Activated CD4-positive, alpha-beta T cell treated with anti-CD3 and anti-CD28 coated beads for 36 hours (primary cell): ENCODE measurements at regions not wholly inside any gene's neighbourhood (a gene's known extent, or its start where the extent isn't known, plus 50 kb on each side); places are given as distances from the start of the nearest gene placed in this dataset.

Experiments
- ATAC-seq: fragments of 200-7000 bp; cut with Tn5 transposase; one replicate; pipeline ENCODE4 v1.10.0; 2021; ENCODE audit warnings: mild to moderate bottlenecking, moderate library complexity
- CTCF ChIA-PET: fragments of 350-600 bp; sonication (Branson Sonifier 250); formaldehyde crosslinking; loops from one replicate; lab custom pipeline; 2021; ENCODE audit warnings: antibody characterized with exemption; lab: Charles Lee
- POLR2A ChIA-PET: fragments of 350-600 bp; sonication (Branson Sonifier 250); formaldehyde crosslinking; loops from one replicate; lab custom pipeline; 2021; ENCODE audit warnings: antibody characterized with exemption, inconsistent platforms; lab: Charles Lee
- DNase-seq: peaks from one replicate; pipeline ENCODE4 v3.0.0-alpha.2; 2020
- H3K27ac Mint-ChIP-seq: one replicate; pipeline ENCODE4 v1.8.0; 2021; ENCODE audit warnings: mixed read lengths
- H3K27me3 Mint-ChIP-seq: one replicate; pipeline ENCODE4 v1.8.0; 2021; ENCODE audit warnings: mixed read lengths
- H3K36me3 Mint-ChIP-seq: one replicate; pipeline ENCODE4 v1.8.0; 2021; ENCODE audit warnings: low read depth, mixed read lengths
- H3K4me1 Mint-ChIP-seq: one replicate; pipeline ENCODE4 v1.8.0; 2021; ENCODE audit warnings: mixed read lengths
- H3K4me3 Mint-ChIP-seq: one replicate; pipeline ENCODE4 v1.8.0; 2021; ENCODE audit warnings: mild to moderate bottlenecking, moderate library complexity, mixed read lengths
- H3K9me3 Mint-ChIP-seq: one replicate; pipeline ENCODE4 v1.8.0; 2021; ENCODE audit warnings: low read depth, mixed read lengths
- intact Hi-C, 2 experiments: fragments of 100-400 bp; cut with DNase I in 1 of 2; cut with micrococcal nuclease in 1 of 2; formaldehyde crosslinking; loops; one replicate each; pipeline versions ENCODE4 v1.14.2 to v1.15.1; 2022 to 2024; cut with DNase I, micrococcal nuclease

DNA sequence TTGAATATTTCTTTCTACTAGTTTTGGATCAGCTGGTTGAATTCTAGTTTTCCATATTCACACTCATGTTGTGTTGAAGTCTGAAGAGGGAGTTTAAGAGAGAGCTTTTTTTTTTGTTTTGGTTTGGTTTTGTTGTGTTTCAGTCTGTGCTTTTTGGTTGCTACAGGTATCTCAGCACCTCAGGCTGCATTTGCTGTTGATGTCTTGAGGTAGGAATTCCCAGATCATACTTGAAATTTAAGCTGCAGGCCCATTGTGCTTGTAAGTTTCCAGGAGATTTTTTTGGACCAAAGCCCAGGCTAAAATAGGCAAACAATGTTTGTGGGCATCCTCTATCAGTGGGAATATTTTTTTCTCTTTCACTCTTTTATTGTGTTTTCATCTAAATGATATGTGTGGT lies 190.2 kb upstream of the AGA start:
- intact Hi-C loops: no loop called here
- CTCF ChIA-PET: no interaction called here
- ATAC-seq: no peak
- peaks cover 2% of the 10 kb centered on the region for H3K27me3 Mint-ChIP-seq
- no peaks in the 10 kb centered on the region for H3K4me1 Mint-ChIP-seq
- no peak overlapping the region for H3K4me3 Mint-ChIP-seq
- H3K27ac Mint-ChIP-seq: no peak overlapping the region
- no peaks in the 10 kb centered on the region for H3K36me3 Mint-ChIP-seq
- no peaks in the 10 kb centered on the region for H3K9me3 Mint-ChIP-seq
- DNase-seq: no peak
- POLR2A ChIA-PET: no interaction called here

- no peak overlapping the region for H3K27ac Mint-ChIP-seq
- ATAC-seq (no peak), DNase-seq (no peak)
- intact Hi-C loops: no loop called here
- no peak overlapping the region for H3K4me3 Mint-ChIP-seq
- ChIA-PET POLR2A (no interaction called here), CTCF (no interaction called here)
- peaks cover 2% of the 10 kb centered on the region for H3K27me3 Mint-ChIP-seq
- no peaks in the 10 kb centered on the region for H3K4me1 Mint-ChIP-seq
- no peaks in the 10 kb centered on the region for H3K9me3 Mint-ChIP-seq
- no peaks in the 10 kb centered on the region for H3K36me3 Mint-ChIP-seq
These were observed 196.6 kb upstream of the AGA start for GRCh38 chr4:177638871-177639270.

DNA sequence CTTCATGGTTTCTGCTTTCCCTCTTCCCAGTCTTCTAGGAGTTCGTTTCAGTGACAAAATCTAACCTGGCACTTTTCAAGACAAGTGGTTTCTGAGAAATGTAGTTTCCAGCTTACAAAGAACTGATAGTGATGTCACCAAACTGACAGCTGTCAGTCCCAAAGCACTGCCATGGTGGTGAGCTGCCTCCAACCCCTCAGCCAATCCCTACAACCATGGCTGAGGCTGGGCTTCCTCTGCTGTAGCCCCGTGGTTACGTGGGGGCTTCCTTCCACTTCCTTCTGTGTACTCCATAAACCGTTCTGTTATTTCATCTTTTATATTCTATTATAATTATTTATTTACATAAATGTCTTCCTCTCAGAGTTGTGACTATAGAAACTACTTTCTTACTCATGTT lies 198.6 kb upstream of the AGA start:
- POLR2A ChIA-PET: no interaction called here
- no peak for ATAC-seq
- no peaks in the 10 kb centered on the region for H3K36me3 Mint-ChIP-seq

DNA sequence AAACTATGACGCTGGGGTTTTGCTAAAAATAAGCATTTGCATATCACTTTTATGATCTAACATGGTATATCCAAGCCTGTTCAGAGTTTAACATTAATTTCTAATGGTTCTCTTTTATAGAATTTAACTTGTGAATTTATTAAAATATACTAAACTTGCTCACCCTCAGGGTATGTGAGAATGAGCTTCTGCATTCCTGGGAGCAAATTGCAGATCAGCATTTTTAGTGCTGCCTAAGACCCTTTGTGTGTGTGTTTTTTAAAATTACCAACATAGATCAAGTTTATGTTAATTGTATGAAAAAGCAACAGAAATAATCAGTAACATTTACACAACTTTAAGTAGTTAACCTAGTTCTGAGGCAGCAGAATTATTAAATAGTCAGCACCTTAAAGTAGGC lies 218.0 kb upstream of the AGA start:
- H3K4me3 Mint-ChIP-seq: no peak overlapping the region
- POLR2A ChIA-PET: no interaction called here
- DNase-seq: no peak
- no peak for ATAC-seq
- peaks cover 2% of the 10 kb centered on the region for H3K27me3 Mint-ChIP-seq
- H3K27ac Mint-ChIP-seq: no peak overlapping the region
- no peaks in the 10 kb centered on the region for H3K36me3 Mint-ChIP-seq
- CTCF ChIA-PET: no interaction called here
- intact Hi-C loops: no loop called here
- peaks cover 15% of the 10 kb centered on the region for H3K9me3 Mint-ChIP-seq
- H3K4me1 Mint-ChIP-seq: no peaks in the 10 kb centered on the region

More for the DNA sequence above, 198.6 kb upstream of the AGA start:
- Mint-ChIP-seq H3K27me3 (peaks cover 2% of the 10 kb centered on the region), H3K9me3 (no peaks in the 10 kb centered on the region), H3K4me3 (no peak overlapping the region), H3K4me1 (no peaks in the 10 kb centered on the region), H3K27ac (no peak overlapping the region)
- CTCF ChIA-PET: no interaction called here
- intact Hi-C loops: no loop called here
- DNase-seq: no peak

DNA sequence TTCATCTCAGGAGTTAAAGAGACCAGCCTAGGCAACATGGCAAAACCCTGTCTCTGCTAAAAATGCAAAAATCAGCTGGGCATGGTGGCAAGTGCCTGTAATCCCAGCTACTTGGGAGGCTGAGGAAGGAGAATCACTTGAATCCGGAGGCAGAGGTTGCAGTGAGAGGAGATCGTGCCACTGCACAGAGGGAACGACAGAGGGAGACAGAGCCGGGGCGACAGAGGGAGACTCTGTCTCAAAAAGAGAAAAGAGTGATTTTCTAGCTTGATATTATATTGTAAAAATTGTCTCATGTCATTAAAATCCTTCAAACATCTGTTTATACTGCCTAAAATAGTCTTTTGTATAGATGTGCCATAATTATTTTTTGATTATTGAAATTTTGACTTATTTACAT lies 225.4 kb upstream of the AGA start:
- H3K4me3 Mint-ChIP-seq: no peak overlapping the region
- ChIA-PET POLR2A (no interaction called here), CTCF (interaction anchor here (1.0 kb wide), 1 partner anchor 62 kb away, joined by 3 read pairs; no protein-coding TSS in a partner anchor)
- ATAC-seq (no peak), DNase-seq (no peak)
- no peaks in the 10 kb centered on the region for H3K9me3 Mint-ChIP-seq
- intact Hi-C loops: no loop called here
- no peak overlapping the region for H3K27ac Mint-ChIP-seq
- H3K4me1 Mint-ChIP-seq: peaks cover 4% of the 10 kb centered on the region
- no peaks in the 10 kb centered on the region for H3K27me3 Mint-ChIP-seq
- no peaks in the 10 kb centered on the region for H3K36me3 Mint-ChIP-seq

GRCh38 chr4:177671387-177671786 lies 229.2 kb upstream of the AGA start:
- DNase-seq (no peak), ATAC-seq (no peak)
- no peak overlapping the region for H3K4me3 Mint-ChIP-seq
- intact Hi-C loops: no loop called here
- no peaks in the 10 kb centered on the region for H3K27me3 Mint-ChIP-seq
- POLR2A ChIA-PET: no interaction called here
- no peaks in the 10 kb centered on the region for H3K9me3 Mint-ChIP-seq
- CTCF ChIA-PET: no interaction called here
- no peaks in the 10 kb centered on the region for H3K36me3 Mint-ChIP-seq
- H3K27ac Mint-ChIP-seq: no peak overlapping the region
- H3K4me1 Mint-ChIP-seq: peaks cover 4% of the 10 kb centered on the region

- Mint-ChIP-seq H3K27me3 (no peaks in the 10 kb centered on the region), H3K36me3 (no peaks in the 10 kb centered on the region), H3K9me3 (no peaks in the 10 kb centered on the region), H3K27ac (no peak overlapping the region), H3K4me1 (peaks cover 4% of the 10 kb centered on the region), H3K4me3 (no peak overlapping the region)
- ChIA-PET CTCF (no interaction called here), POLR2A (no interaction called here)
- no peak for ATAC-seq
- DNase-seq: no peak
- intact Hi-C loops: no loop called here
These were observed 229.6 kb upstream of the AGA start for GRCh38 chr4:177671845-177672244.

- DNase-seq (no peak), ATAC-seq (no peak)
- no peaks in the 10 kb centered on the region for H3K27me3 Mint-ChIP-seq
- no peak overlapping the region for H3K27ac Mint-ChIP-seq
- intact Hi-C loops: no loop called here
- H3K4me3 Mint-ChIP-seq: no peak overlapping the region
- H3K36me3 Mint-ChIP-seq: no peaks in the 10 kb centered on the region
- peaks cover 4% of the 10 kb centered on the region for H3K4me1 Mint-ChIP-seq
- no peaks in the 10 kb centered on the region for H3K9me3 Mint-ChIP-seq
- CTCF ChIA-PET: interaction anchor here (1.6 kb wide), 1 partner anchor 9 kb away, joined by 4 read pairs; no protein-coding TSS in a partner anchor
- POLR2A ChIA-PET: no interaction called here
These were observed 231.8 kb upstream of the AGA start for GRCh38 chr4:177673985-177674489.

DNA sequence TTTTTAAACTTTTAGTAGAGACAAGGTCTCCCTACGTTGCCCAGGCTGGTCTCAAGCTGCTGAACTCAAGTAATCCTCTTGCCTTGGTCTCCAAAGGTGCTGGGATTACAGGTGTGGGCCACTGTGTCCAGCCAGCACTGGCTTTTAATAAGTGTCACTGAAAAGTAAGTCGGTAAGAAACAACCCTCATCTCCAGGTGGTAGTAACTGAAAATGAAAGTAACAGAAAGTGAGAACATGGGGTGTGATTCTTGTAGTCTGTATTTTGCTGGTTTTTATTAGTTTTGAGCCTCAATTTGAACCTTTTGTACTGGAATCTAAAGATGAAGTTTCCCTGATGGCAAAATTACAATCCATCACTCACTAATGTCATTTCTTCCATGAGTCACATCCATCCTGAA lies 238.1 kb upstream of the AGA start:
- ChIA-PET POLR2A (no interaction called here), CTCF (no interaction called here)
- DNase-seq (no peak), ATAC-seq (no peak)
- H3K4me3 Mint-ChIP-seq: no peak overlapping the region
- H3K27me3 Mint-ChIP-seq: no peaks in the 10 kb centered on the region
- H3K4me1 Mint-ChIP-seq: no peaks in the 10 kb centered on the region
- H3K36me3 Mint-ChIP-seq: no peaks in the 10 kb centered on the region
- H3K27ac Mint-ChIP-seq: no peak overlapping the region
- H3K9me3 Mint-ChIP-seq: no peaks in the 10 kb centered on the region
- intact Hi-C loops: no loop called here

DNA sequence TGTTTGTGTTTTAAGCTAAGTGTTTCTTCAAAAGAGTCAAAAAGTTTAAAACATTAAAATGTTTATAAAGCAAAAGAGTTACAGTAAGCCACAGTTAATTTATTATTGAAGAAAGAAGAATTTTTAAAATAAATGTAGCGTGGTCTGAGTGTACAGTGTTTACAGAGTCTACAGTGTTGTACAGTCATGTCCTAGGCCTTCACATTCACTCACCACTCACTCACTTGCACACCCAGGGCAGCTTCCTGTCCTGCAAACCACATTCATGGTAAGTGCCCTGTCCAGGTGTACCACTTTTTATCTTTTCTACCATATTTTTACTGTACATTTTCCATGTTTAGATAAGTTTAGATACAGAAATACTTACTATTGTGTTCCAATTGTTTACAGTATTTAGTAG lies 239.7 kb upstream of the AGA start:
- ChIA-PET CTCF (no interaction called here), POLR2A (no interaction called here)
- Mint-ChIP-seq H3K9me3 (no peaks in the 10 kb centered on the region), H3K27ac (no peak overlapping the region), H3K4me1 (no peaks in the 10 kb centered on the region), H3K36me3 (no peaks in the 10 kb centered on the region), H3K4me3 (no peak overlapping the region), H3K27me3 (no peaks in the 10 kb centered on the region)
- DNase-seq (no peak), ATAC-seq (no peak)
- intact Hi-C loops: no loop called here

DNA sequence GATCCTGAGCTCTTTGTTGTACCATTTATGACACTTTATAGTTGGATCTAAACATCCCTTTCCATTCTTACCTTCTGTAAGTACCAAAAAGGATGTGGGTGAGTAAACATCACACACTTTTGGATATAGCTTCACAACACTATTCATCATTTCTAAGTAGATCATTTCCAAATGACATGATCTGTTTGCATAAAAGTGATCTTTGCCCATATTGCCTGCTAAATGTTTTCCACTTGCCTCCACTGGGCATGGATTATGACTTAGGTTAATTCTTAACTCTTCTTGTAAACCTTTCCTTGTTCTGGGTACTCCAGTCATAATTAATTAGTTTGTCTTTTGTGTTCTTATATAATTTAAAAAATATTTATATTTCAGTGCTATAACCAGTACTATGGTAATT lies 244.9 kb upstream of the AGA start:
- CTCF ChIA-PET: interaction anchor here (1.1 kb wide), 1 partner anchor 131 kb away, joined by 3 read pairs; no protein-coding TSS in a partner anchor
- POLR2A ChIA-PET: no interaction called here
- no peaks in the 10 kb centered on the region for H3K9me3 Mint-ChIP-seq
- H3K27ac Mint-ChIP-seq: no peak overlapping the region
- H3K27me3 Mint-ChIP-seq: no peaks in the 10 kb centered on the region
- no peak overlapping the region for H3K4me3 Mint-ChIP-seq
- no peaks in the 10 kb centered on the region for H3K36me3 Mint-ChIP-seq
- H3K4me1 Mint-ChIP-seq: no peaks in the 10 kb centered on the region
- intact Hi-C loops: no loop called here
- no peak for DNase-seq
- ATAC-seq: no peak

DNA sequence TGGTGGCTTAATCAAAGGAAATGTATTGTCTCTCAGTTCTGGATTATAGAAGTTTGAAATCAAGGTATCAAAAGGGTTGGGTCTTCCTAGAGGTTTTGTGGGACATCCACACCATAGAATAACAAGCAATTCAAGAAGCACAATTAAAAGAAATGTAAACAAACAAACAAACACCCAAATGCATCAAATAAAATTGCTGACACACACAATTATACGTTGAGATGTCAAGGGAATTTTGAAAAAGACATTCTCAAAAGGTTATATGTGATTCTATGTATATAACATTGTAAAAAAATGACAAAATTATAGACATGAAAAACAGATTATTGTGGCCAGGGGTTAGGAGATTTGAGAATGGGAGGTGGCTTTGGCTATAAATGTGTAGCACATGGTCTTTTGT lies 250.7 kb upstream of the AGA start:
- no peak overlapping the region for H3K4me3 Mint-ChIP-seq
- ChIA-PET CTCF (no interaction called here), POLR2A (no interaction called here)
- no peaks in the 10 kb centered on the region for H3K9me3 Mint-ChIP-seq
- intact Hi-C loops: no loop called here
- DNase-seq: no peak
- ATAC-seq: no peak
- no peaks in the 10 kb centered on the region for H3K36me3 Mint-ChIP-seq
- H3K27ac Mint-ChIP-seq: no peak overlapping the region
- peaks cover 2% of the 10 kb centered on the region for H3K27me3 Mint-ChIP-seq
- H3K4me1 Mint-ChIP-seq: no peaks in the 10 kb centered on the region
